Thymus (tissue), 11 donors: ENCODE measurements at regions not wholly inside any gene's neighbourhood (a gene's known extent, or its start where the extent isn't known, plus 50 kb on each side); places are given as distances from the start of the nearest gene placed in this dataset.

ENCODE experiments used
- DNase-seq, 9 donors: peaks; one replicate each; pipeline ENCODE4 v3.0.0-alpha.2; 2013; ENCODE audit warnings: low spot score in 9 of 9, low read depth in 6 of 9, missing footprints in 1 of 9
- H3K27ac ChIP-seq, 2 donors: one replicate each; pipeline ENCODE4 v1.5.1; 2013; ENCODE audit warnings: control low read depth in 1 of 2, low read depth in 1 of 2, low read length in 1 of 2, mild to moderate bottlenecking in 1 of 2, moderate library complexity in 1 of 2
- H3K27me3 ChIP-seq, 2 donors: one replicate each; pipeline ENCODE4 v1.5.1; 2013; ENCODE audit warnings: low read length in 1 of 2; ENCODE audit not compliant: control insufficient read depth in 2 of 2, insufficient read depth in 1 of 2
- H3K36me3 ChIP-seq, 2 donors: one replicate each; pipeline ENCODE4 v1.5.1; 2013; ENCODE audit warnings: low read length in 1 of 2, mild to moderate bottlenecking in 1 of 2, moderate library complexity in 1 of 2; ENCODE audit not compliant: control insufficient read depth in 2 of 2, insufficient read depth in 2 of 2
- H3K4me1 ChIP-seq, 2 donors: one replicate each; pipeline ENCODE4 v1.5.1; 2013; ENCODE audit warnings: low read length in 2 of 2; ENCODE audit not compliant: control insufficient read depth in 2 of 2, insufficient read depth in 2 of 2
- H3K4me3 ChIP-seq, 2 donors: one replicate each; pipeline ENCODE4 v1.5.1; 2013; ENCODE audit warnings: low read length in 2 of 2, control low read depth in 1 of 2, mild to moderate bottlenecking in 1 of 2
- H3K9me3 ChIP-seq, 2 donors: one replicate each; pipeline ENCODE4 v1.5.1; 2013; ENCODE audit warnings: low read length in 1 of 2, mild to moderate bottlenecking in 1 of 2; ENCODE audit not compliant: control insufficient read depth in 2 of 2, insufficient read depth in 1 of 2
- WGBS: extraction: QIAGEN DNeasy Blood & Tissue Kit; methylation state at CpG from one replicate; pipeline ENCODE4 v1.1.7; 2013; 5-methylcytosine and 5-hydroxymethylcytosine counted together
- donor health status: healthy.

DNA sequence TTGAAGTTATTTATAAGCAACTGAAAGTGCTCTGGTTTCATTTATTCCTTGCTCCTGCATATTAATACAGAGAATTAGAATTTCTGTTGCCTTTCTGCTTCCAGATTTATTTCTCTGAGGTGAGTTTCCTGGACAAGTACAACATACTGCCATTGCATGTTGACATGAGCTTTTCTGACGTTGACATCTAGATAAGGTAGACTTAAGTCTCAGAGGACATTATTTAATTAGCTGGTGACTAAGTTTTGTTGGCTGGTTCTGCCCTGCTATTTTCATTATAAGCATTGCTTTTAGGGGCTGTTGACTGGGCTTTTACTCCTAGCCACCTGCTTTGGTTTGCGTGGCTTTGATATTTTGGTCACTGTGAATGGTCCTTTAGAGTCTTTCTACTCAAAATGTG, 282.9 kb upstream of the SPRED2 start:
- no peak overlapping the region for H3K4me3 ChIP-seq
- no peaks in the 10 kb centered on the region for H3K9me3 ChIP-seq
- H3K27ac ChIP-seq = no peak overlapping the region
- H3K4me1 ChIP-seq = no peaks in the 10 kb centered on the region
- no peak for DNase-seq
- WGBS = 93% methylated on average over 2 of the region's 2 CpGs
- H3K36me3 ChIP-seq = no peaks in the 10 kb centered on the region
- no peaks in the 10 kb centered on the region for H3K27me3 ChIP-seq

DNA sequence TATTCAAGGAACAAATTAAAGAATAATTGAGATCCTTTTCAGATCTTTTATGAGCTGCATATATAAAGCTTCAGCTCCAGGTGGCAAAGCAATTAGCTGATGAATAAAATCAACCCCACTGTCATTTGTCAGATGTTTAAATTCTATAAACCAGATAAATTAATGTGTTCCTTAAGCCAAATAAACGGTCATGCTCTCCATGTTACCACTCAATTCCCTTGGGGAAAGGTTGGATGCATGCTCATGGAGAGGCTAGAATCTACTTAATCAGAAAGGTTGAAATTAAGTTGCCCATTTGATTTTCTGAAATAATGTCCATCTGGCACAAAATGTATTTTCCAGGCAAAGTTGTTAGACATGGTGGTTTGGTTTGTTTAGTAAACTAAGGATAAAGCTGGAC, 282.5 kb upstream of the SPRED2 start:
- H3K27ac ChIP-seq = no peak overlapping the region
- no peaks in the 10 kb centered on the region for H3K4me1 ChIP-seq
- no peaks in the 10 kb centered on the region for H3K9me3 ChIP-seq
- WGBS = 90% methylated on average over 1 of the region's 1 CpG
- H3K27me3 ChIP-seq = no peaks in the 10 kb centered on the region
- DNase-seq = no peak
- no peaks in the 10 kb centered on the region for H3K36me3 ChIP-seq
- no peak overlapping the region for H3K4me3 ChIP-seq

DNA sequence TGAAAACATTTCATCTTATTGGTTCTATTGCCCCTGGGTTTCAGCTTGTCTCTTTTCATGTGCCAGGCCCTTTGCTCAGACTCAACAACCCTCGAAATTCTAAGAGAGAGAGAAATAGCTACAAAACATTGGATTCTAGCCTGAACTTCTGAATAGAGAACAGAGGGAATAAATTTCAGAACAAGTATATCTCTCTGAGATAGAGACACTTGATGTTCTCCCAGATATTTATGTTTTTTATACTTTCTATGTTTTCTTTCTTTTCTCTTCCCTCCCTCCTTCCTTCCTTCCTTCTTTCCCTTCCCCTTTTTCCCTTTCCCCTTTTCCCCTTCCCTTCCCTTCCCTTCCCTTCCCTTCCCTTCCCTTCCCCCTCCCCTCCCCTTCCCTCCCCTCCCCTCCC, 279.5 kb upstream of the SPRED2 start:
- Histone ChIP-seq H3K27me3 (no peaks in the 10 kb centered on the region), H3K4me3 (no peak overlapping the region), H3K9me3 (no peaks in the 10 kb centered on the region), H3K27ac (no peak overlapping the region), H3K36me3 (no peaks in the 10 kb centered on the region), H3K4me1 (no peaks in the 10 kb centered on the region)
- no peak for DNase-seq
- WGBS = 41% methylated on average over 1 of the region's 1 CpG

DNA sequence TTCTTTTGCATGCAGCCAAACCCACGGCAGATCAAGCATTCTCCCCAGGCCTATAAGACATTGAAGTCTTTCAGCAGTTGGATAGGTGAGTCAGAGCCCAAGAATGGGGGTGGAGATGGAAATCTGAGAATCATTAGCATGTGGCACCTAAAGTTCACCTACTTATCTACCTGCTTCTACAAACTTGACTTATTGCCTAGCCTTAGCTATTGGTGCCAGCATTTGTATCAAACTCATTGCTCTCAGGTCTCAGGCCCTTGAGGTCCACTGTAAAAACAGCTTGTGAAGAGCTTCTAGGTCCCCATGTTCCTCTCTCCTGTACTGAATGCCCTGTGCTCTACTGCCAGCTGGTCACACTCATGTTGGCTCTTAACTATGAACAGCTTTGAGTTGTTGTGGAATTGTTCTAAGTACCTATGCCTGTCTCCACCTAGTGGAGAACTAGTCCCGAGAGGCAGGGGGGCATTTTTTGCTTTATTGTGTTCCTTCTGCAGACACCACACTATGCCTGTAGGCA, 278.4 kb upstream of the SPRED2 start:
- H3K27ac ChIP-seq = no peak overlapping the region
- H3K4me3 ChIP-seq = no peak overlapping the region
- DNase-seq = peak in 1 of 9 donors; percentile 13
- H3K4me1 ChIP-seq = no peaks in the 10 kb centered on the region
- WGBS = 77% methylated on average over 2 of the region's 2 CpGs
- H3K9me3 ChIP-seq = no peaks in the 10 kb centered on the region
- no peaks in the 10 kb centered on the region for H3K27me3 ChIP-seq
- H3K36me3 ChIP-seq = no peaks in the 10 kb centered on the region

DNA sequence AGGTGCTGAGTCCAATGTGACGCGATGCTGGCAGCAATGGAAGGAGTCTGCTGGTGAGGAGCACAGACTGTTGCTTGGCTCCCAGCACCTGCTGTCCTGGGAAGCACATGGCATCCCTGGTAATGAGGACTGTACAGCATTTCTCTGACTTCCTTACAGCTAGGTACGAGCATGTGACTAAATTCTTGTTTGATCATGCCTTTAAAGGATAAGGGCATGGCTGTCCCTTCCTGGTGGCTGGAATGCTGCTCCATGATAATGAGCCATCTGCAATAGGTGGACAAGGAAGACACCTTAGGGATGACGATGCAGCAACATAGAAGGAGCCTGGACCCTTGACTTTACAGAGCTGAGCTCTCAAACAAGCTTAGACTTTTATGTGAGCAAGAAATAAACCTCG, 278.0 kb upstream of the SPRED2 start:
- H3K27me3 ChIP-seq = no peaks in the 10 kb centered on the region
- H3K9me3 ChIP-seq = no peaks in the 10 kb centered on the region
- H3K36me3 ChIP-seq = no peaks in the 10 kb centered on the region
- WGBS = 93% methylated on average over 5 of the region's 5 CpGs
- DNase-seq = no peak
- H3K4me3 ChIP-seq = no peak overlapping the region
- no peaks in the 10 kb centered on the region for H3K4me1 ChIP-seq
- no peak overlapping the region for H3K27ac ChIP-seq

DNA sequence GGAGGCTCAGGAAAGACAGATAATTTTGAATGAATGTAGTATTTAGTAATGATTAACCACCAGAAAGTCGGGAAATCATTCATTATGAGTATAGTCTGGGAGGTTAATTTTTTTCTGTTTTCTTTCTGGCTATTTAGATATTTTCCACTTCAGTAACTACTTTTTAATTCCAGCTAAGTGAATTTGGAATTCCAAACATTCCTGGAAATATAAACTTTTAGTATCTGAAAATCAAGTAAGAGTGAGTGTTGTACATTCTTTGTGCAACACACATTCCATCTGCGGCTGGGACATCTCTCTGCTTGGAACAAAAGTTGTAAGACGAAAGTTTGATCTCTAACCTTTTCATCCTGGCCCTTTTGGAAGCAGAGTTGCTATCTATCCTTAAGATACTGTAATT, 275.7 kb upstream of the SPRED2 start:
- Histone ChIP-seq H3K4me3 (no peak overlapping the region), H3K9me3 (no peaks in the 10 kb centered on the region), H3K36me3 (no peaks in the 10 kb centered on the region), H3K27ac (no peak overlapping the region), H3K27me3 (no peaks in the 10 kb centered on the region), H3K4me1 (no peaks in the 10 kb centered on the region)
- no peak for DNase-seq
- 94% methylated on average over 3 of the region's 3 CpGs for WGBS

DNA sequence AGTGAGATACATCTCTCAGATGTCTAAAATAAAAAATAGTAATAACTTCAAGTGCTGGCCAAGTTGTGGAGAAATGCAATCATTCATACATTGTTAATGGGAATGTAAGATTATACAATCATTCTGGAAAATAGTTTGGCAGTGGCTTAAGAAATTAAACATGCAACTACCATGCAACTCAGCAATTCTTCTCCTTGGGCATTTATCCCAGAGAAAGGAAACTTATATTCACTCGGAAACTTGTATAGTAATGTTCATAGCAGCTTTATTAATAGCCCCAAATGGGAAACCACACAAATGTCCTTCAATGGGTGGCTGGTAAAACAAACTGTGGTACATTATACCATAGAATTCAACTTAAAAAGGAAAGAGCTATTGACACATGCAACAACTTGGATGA, 274.0 kb upstream of the SPRED2 start:
- Histone ChIP-seq H3K27ac (no peak overlapping the region), H3K27me3 (no peaks in the 10 kb centered on the region), H3K4me3 (no peak overlapping the region), H3K4me1 (no peaks in the 10 kb centered on the region), H3K9me3 (no peaks in the 10 kb centered on the region), H3K36me3 (no peaks in the 10 kb centered on the region)
- WGBS = 93% methylated on average over 1 of the region's 1 CpG
- no peak for DNase-seq

DNA sequence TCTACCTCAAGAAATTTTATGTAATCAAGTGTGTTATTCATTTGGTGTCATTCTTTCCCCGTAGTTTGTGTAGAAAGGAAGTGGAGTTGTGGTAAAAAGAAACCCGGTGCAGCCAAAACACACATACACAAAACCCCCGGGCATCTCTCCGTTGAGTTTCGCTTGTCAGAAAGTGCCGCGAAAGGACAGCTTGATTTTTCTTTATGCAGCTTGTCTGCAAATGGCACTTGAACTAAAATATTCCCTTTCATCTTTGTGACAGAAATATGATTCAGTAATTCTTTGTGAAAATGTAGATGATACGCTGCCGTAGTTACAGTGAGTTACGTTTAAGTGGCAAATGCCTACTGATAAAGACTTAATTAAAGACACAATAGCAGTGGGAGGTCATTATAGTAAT, 268.8 kb upstream of the SPRED2 start:
- H3K27me3 ChIP-seq = no peaks in the 10 kb centered on the region
- H3K4me1 ChIP-seq = no peaks in the 10 kb centered on the region
- no peak overlapping the region for H3K4me3 ChIP-seq
- no peak for DNase-seq
- H3K27ac ChIP-seq = no peak overlapping the region
- 86% methylated on average over 10 of the region's 10 CpGs for WGBS
- H3K36me3 ChIP-seq = no peaks in the 10 kb centered on the region
- H3K9me3 ChIP-seq = no peaks in the 10 kb centered on the region

DNA sequence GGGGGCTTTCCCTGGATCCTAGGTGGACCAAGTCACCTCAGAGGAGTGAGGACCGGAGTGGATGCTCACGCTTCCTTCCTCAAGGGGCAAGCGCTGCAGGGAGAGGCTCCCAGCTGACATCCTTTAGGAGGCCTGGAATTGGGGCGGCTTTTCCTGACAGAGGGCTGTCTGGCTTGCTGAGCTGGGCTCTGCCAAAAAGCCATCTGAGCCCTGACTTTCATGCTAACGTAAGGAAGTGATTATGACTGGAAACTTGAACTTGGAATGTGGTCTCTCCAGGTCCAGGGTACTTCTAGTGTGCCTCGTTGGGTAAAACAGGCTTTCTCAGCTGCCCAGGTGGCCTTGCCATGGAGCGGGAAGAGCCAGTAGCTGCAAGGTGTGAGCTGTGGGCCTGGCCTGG, 268.3 kb upstream of the SPRED2 start:
- no peaks in the 10 kb centered on the region for H3K36me3 ChIP-seq
- WGBS = 93% methylated on average over 7 of the region's 7 CpGs
- DNase-seq = no peak
- H3K27ac ChIP-seq = no peak overlapping the region
- no peaks in the 10 kb centered on the region for H3K27me3 ChIP-seq
- no peaks in the 10 kb centered on the region for H3K4me1 ChIP-seq
- H3K4me3 ChIP-seq = no peak overlapping the region
- H3K9me3 ChIP-seq = no peaks in the 10 kb centered on the region
